Fibroblast of villous mesenchyme (primary cell): ENCODE measurements at regions not wholly inside any gene's neighbourhood (a gene's known extent, or its start where the extent isn't known, plus 50 kb on each side); places are given as distances from the start of the nearest gene placed in this dataset.

Source experiments
- DNase-seq: peaks from one replicate; pipeline ENCODE4 v3.0.0-alpha.2; 2010; ENCODE audit warnings: low read depth
- H3K4me3 ChIP-seq: 2 replicates; pipeline ENCODE4 v1.5.1; 2011; ENCODE audit warnings: low read depth, mild to moderate bottlenecking, low read length
- CTCF ChIP-seq: IDR thresholded peaks from 2 replicates; pipeline ENCODE4 v1.5.1; 2012; ENCODE audit warnings: low read depth, mild to moderate bottlenecking, low read length; ENCODE audit not compliant: insufficient read depth

GRCh38 chr1:48076017-48076416 is 78.8 kb upstream of the TRABD2B start:
- no peak overlapping the region for H3K4me3 ChIP-seq
- TF ChIP-seq CTCF: no peak
- no peak for DNase-seq

GRCh38 chr1:48073798-48074530 is 76.8 kb upstream of the TRABD2B start:
- DNase-seq: no peak
- no peak overlapping the region for H3K4me3 ChIP-seq
- no peak for TF ChIP-seq CTCF

- no peak overlapping the region for H3K4me3 ChIP-seq
- TF ChIP-seq CTCF: no peak
- DNase-seq: no peak
Observed at GRCh38 chr1:48071513-48071912, 74.3 kb upstream of the TRABD2B start.

GRCh38 chr1:48070396-48070750 is 73.2 kb upstream of the TRABD2B start:
- TF ChIP-seq CTCF: no peak
- no peak for DNase-seq
- H3K4me3 ChIP-seq: no peak overlapping the region

- no peak for DNase-seq
- H3K4me3 ChIP-seq: no peak overlapping the region
- TF ChIP-seq CTCF: no peak
Observed at GRCh38 chr1:48069662-48070395, 72.6 kb upstream of the TRABD2B start.

- H3K4me3 ChIP-seq: no peak overlapping the region
- no peak for TF ChIP-seq CTCF
- no peak for DNase-seq
Observed at GRCh38 chr1:48068206-48068605, 71.0 kb upstream of the TRABD2B start.
